Psoas muscle (tissue), 7 donors: ENCODE measurements at regions not wholly inside any gene's neighbourhood (a gene's known extent, or its start where the extent isn't known, plus 50 kb on each side); places are given as distances from the start of the nearest gene placed in this dataset.

Experiments
- ATAC-seq, 4 donors: fragments of 200-7000 bp; cut with Tn5 transposase; one replicate each; pipeline ENCODE4 v1.9.1; 2020; ENCODE audit warnings: moderate library complexity in 3 of 4, mild to moderate bottlenecking in 2 of 4
- DNase-seq, 2 donors: peaks; one replicate each; pipeline ENCODE4 v3.0.0-alpha.2; 2020
- H3K27ac ChIP-seq: fragments of 200-600 bp; one replicate; pipeline ENCODE4 v1.8.0; 2022
- H3K27me3 ChIP-seq, 3 donors: fragments of 200-600 bp in 1 of 3; one replicate each; pipeline versions ENCODE4 v1.6.1 to v1.8.0; 2013 to 2022; ENCODE audit warnings: low read length in 2 of 3, mild to moderate bottlenecking in 2 of 3, moderate library complexity in 1 of 3; ENCODE audit not compliant: insufficient read depth in 3 of 3
- H3K36me3 ChIP-seq, 2 donors: fragments of 200-600 bp in 1 of 2; one replicate each; pipeline versions ENCODE4 v1.6.1 to v1.8.0; 2013 to 2022; ENCODE audit warnings: low read depth in 1 of 2, mild to moderate bottlenecking in 1 of 2, moderate library complexity in 1 of 2; ENCODE audit not compliant: insufficient read depth in 1 of 2
- H3K4me1 ChIP-seq: fragments of 200-600 bp; one replicate; pipeline ENCODE4 v1.8.0; 2022
- H3K4me3 ChIP-seq: fragments of 200-600 bp; one replicate; pipeline ENCODE4 v1.8.0; 2022; ENCODE audit warnings: mild to moderate bottlenecking
- H3K9me3 ChIP-seq: fragments of 200-600 bp; one replicate; pipeline ENCODE4 v1.8.0; 2022
- CTCF ChIP-seq: fragments of 200-600 bp; IDR thresholded peaks from one replicate; pipeline ENCODE4 v1.8.0; 2022; ENCODE audit warnings: antibody characterized with exemption
- WGBS, 3 donors: extraction: QIAGEN DNeasy Blood & Tissue Kit; methylation state at CpG; one replicate each; pipeline versions ENCODE4 v1.1.6 to v1.1.7; 2013; 5-methylcytosine and 5-hydroxymethylcytosine counted together
- intact Hi-C, 2 donors: fragments of 100-400 bp; cut with DNase I; formaldehyde crosslinking; loops; one replicate each; pipeline versions ENCODE4 v1.11.0 to v1.14.2; 2022
- donor health status: healthy with polysubstance abuse.
- donor health status: DM: no; HTN: no; CAD: no; lungs with moderate emphysema.
- donor health status: Bipolar disorder and iron deficiency.
- donor health status: healthy.
- donor health status: DM: yes; HTN: yes; CAD: no.
- donor health status: DM: no; HTN: no; CAD: no.
- donor health status: DM: yes; HTN: yes; CAD: no.

- Histone ChIP-seq H3K36me3 (no peaks in the 10 kb centered on the region), H3K27me3 (no peaks in the 10 kb centered on the region), H3K27ac (no peak overlapping the region), H3K4me1 (no peaks in the 10 kb centered on the region), H3K4me3 (no peak overlapping the region), H3K9me3 (no peaks in the 10 kb centered on the region)
- intact Hi-C loops = no loop called here
- 93 to 97% (median 95%) methylated on average over 23 of the region's 23 CpGs for WGBS, 3 donors
- no peak for TF ChIP-seq CTCF
- ATAC-seq (no peak), DNase-seq (no peak)
These were observed 890.0 kb upstream of the LRRTM1 start for GRCh38 chr2:81194581-81194980.

GRCh38 chr2:81194176-81194575 lies 889.6 kb upstream of the LRRTM1 start:
- H3K9me3 ChIP-seq = no peaks in the 10 kb centered on the region
- no peak overlapping the region for H3K4me3 ChIP-seq
- H3K27me3 ChIP-seq = no peaks in the 10 kb centered on the region
- TF ChIP-seq CTCF = no peak
- H3K4me1 ChIP-seq = no peaks in the 10 kb centered on the region
- H3K27ac ChIP-seq = no peak overlapping the region
- no peak for ATAC-seq
- H3K36me3 ChIP-seq = no peaks in the 10 kb centered on the region
- intact Hi-C loops = no loop called here
- WGBS, 3 donors = 93 to 96% (median 93%) methylated on average over 30 of the region's 30 CpGs
- no peak for DNase-seq

GRCh38 chr2:81181845-81182244 lies 877.3 kb upstream of the LRRTM1 start:
- intact Hi-C loops = no loop called here

GRCh38 chr2:81171447-81171846 lies 866.9 kb upstream of the LRRTM1 start:
- 78 to 81% (median 81%) methylated on average over 2 of the region's 2 CpGs for WGBS, 3 donors
- no peaks in the 10 kb centered on the region for H3K27me3 ChIP-seq
- no peak overlapping the region for H3K27ac ChIP-seq
- no peak overlapping the region for H3K4me3 ChIP-seq
- no peak for ATAC-seq
- intact Hi-C loops = no loop called here
- no peak for TF ChIP-seq CTCF
- H3K9me3 ChIP-seq = no peaks in the 10 kb centered on the region
- DNase-seq = no peak
- no peaks in the 10 kb centered on the region for H3K36me3 ChIP-seq
- H3K4me1 ChIP-seq = no peaks in the 10 kb centered on the region

More at GRCh38 chr2:81181845-81182244, 877.3 kb upstream of the LRRTM1 start:
- Histone ChIP-seq H3K4me3 (no peak overlapping the region), H3K27me3 (no peaks in the 10 kb centered on the region), H3K27ac (no peak overlapping the region), H3K4me1 (no peaks in the 10 kb centered on the region), H3K9me3 (no peaks in the 10 kb centered on the region), H3K36me3 (no peaks in the 10 kb centered on the region)
- no peak for DNase-seq
- no peak for ATAC-seq
- no peak for TF ChIP-seq CTCF

GRCh38 chr2:81163583-81163982 lies 859.0 kb upstream of the LRRTM1 start:
- no peaks in the 10 kb centered on the region for H3K9me3 ChIP-seq
- H3K27me3 ChIP-seq = no peaks in the 10 kb centered on the region
- 70 to 77% (median 74%) methylated on average over 3 of the region's 3 CpGs for WGBS, 3 donors
- no peak overlapping the region for H3K4me3 ChIP-seq
- TF ChIP-seq CTCF = no peak
- H3K27ac ChIP-seq = no peak overlapping the region
- no peak for ATAC-seq
- H3K4me1 ChIP-seq = no peaks in the 10 kb centered on the region
- intact Hi-C loops = no loop called here
- no peaks in the 10 kb centered on the region for H3K36me3 ChIP-seq
- DNase-seq = no peak
